CD4-positive, CD25-positive, alpha-beta regulatory T cell (primary cell): ENCODE measurements at regions not wholly inside any gene's neighbourhood (a gene's known extent, or its start where the extent isn't known, plus 50 kb on each side); places are given as distances from the start of the nearest gene placed in this dataset.
A peak's percentile ranks its signal among the peaks of the same experiment; 100 is the strongest.
"Not testable (repeated sequence)": the region's sequence is repeated elsewhere in the genome, so short reads cannot be mapped to it uniquely, and the experiment has no call there.

Source experiments
- ATAC-seq, 2 donors: fragments of 150-1000 bp; cut with Tn5 transposase; one replicate each; pipeline ENCODE4 v1.10.0; 2021; ENCODE audit warnings: low read depth in 2 of 2, moderate number of reproducible peaks in 2 of 2, moderate library complexity in 1 of 2
- DNase-seq, 3 donors: peaks; one replicate each; pipeline versions ENCODE4 v3.0.0 to v3.0.0-alpha.2; 2012 to 2022; ENCODE audit warnings: mixed read lengths in 1 of 3
- H3K27ac ChIP-seq: one replicate; pipeline ENCODE4 v1.7.0; 2013; ENCODE audit warnings: mild to moderate bottlenecking, low read length; ENCODE audit not compliant: insufficient read depth, poor library complexity, severe bottlenecking
- H3K27me3 ChIP-seq: one replicate; pipeline ENCODE4 v1.7.0; 2013; ENCODE audit warnings: low read length; ENCODE audit not compliant: control insufficient read depth, insufficient read depth
- H3K36me3 ChIP-seq: one replicate; pipeline ENCODE4 v1.7.0; 2013; ENCODE audit warnings: mild to moderate bottlenecking, low read length, moderate library complexity; ENCODE audit not compliant: control insufficient read depth, insufficient read depth
- H3K4me1 ChIP-seq: 2 replicates; pipeline ENCODE4 v1.7.0; 2013; ENCODE audit warnings: mild to moderate bottlenecking, low read length; ENCODE audit not compliant: insufficient read depth, control insufficient read depth, poor library complexity, severe bottlenecking
- H3K4me3 ChIP-seq: one replicate; pipeline ENCODE4 v1.7.0; 2013; ENCODE audit warnings: low read depth, mild to moderate bottlenecking, low read length, moderate library complexity
- H3K9me3 ChIP-seq, 2 experiments: 1 replicate in 1 of 2; 2 replicates in 1 of 2; pipeline ENCODE4 v1.7.0; 2013; ENCODE audit warnings: low read length in 2 of 2, mild to moderate bottlenecking in 1 of 2, moderate library complexity in 1 of 2; ENCODE audit not compliant: control insufficient read depth in 2 of 2
- H3K27ac Mint-ChIP-seq, 3 donors: one replicate each; pipeline ENCODE4 v1.8.0; 2020 to 2022; ENCODE audit warnings: mild to moderate bottlenecking in 3 of 3, mixed read lengths in 3 of 3, moderate library complexity in 2 of 3
- H3K27me3 Mint-ChIP-seq: one replicate; pipeline ENCODE4 v1.8.0; 2022; ENCODE audit warnings: mild to moderate bottlenecking, mixed read lengths
- H3K36me3 Mint-ChIP-seq: one replicate; pipeline ENCODE4 v1.8.0; 2020; ENCODE audit warnings: mixed read lengths
- H3K4me1 Mint-ChIP-seq, 4 donors: one replicate each; pipeline ENCODE4 v1.8.0; 2020 to 2022; ENCODE audit warnings: mixed read lengths in 4 of 4, mild to moderate bottlenecking in 1 of 4
- H3K4me3 Mint-ChIP-seq, 4 donors: one replicate each; pipeline ENCODE4 v1.8.0; 2020 to 2022; ENCODE audit warnings: mild to moderate bottlenecking in 4 of 4, mixed read lengths in 4 of 4, moderate library complexity in 3 of 4
- H3K9me3 Mint-ChIP-seq, 7 donors: one replicate each; pipeline ENCODE4 v1.8.0; 2020 to 2022; ENCODE audit warnings: mixed read lengths in 7 of 7, mild to moderate bottlenecking in 3 of 7, moderate library complexity in 2 of 7

GRCh38 chr7:130849604-130850003 lies 115.6 kb upstream of the KLF14 start:
- H3K4me1 ChIP-seq = no peaks in the 10 kb centered on the region
- Mint-ChIP-seq H3K27me3 (peaks cover 7% of the 10 kb centered on the region), H3K36me3 (peaks cover 7% of the 10 kb centered on the region), H3K4me1 (no peaks in the 10 kb centered on the region), H3K9me3 (no peaks in the 10 kb centered on the region), H3K27ac (no peak overlapping the region), H3K4me3 (no peak overlapping the region)
- no peak overlapping the region for H3K4me3 ChIP-seq
- no peaks in the 10 kb centered on the region for H3K9me3 ChIP-seq
- no peaks in the 10 kb centered on the region for H3K36me3 ChIP-seq
- peaks cover 2% of the 10 kb centered on the region for H3K27me3 ChIP-seq
- DNase-seq = no peak
- no peak for ATAC-seq
- no peak overlapping the region for H3K27ac ChIP-seq

DNA sequence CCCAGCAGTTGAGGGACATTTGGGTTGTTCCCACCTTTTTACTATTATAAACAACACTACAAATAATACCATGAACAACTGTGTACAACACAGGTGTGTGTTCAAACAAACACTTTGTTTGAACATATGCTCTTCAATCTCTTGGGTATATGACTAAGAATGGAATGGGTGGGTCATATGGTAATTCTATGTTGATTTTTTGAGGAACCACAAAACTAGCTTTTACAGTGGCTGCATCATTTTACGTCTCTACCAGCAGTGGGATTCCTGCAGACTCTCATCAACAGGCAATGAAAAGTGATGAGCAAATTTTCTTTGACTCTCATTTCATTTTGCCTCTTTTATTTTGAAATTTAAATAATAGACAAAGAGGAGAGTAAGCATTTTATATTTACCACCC lies 116.9 kb upstream of the KLF14 start:
- H3K27me3 ChIP-seq = no peaks in the 10 kb centered on the region
- peaks cover 14% of the 10 kb centered on the region for H3K36me3 Mint-ChIP-seq
- H3K9me3 Mint-ChIP-seq = peaks cover 0 to 10% (median 0%) of the 10 kb centered on the region in 7 donors
- no peaks in the 10 kb centered on the region for H3K4me1 Mint-ChIP-seq
- DNase-seq = no peak
- H3K4me3 ChIP-seq = no peak overlapping the region
- H3K9me3 ChIP-seq = peaks cover under 1 to 2% of the 10 kb centered on the region in 2 experiments
- no peak overlapping the region for H3K27ac ChIP-seq
- no peaks in the 10 kb centered on the region for H3K4me1 ChIP-seq
- H3K27me3 Mint-ChIP-seq = peaks cover 5% of the 10 kb centered on the region
- H3K4me3 Mint-ChIP-seq = no peak overlapping the region
- no peak overlapping the region for H3K27ac Mint-ChIP-seq
- no peak for ATAC-seq
- peaks cover 7% of the 10 kb centered on the region for H3K36me3 ChIP-seq

GRCh38 chr7:130852867-130853266 lies 118.9 kb upstream of the KLF14 start:
- H3K36me3 Mint-ChIP-seq = peaks cover 26% of the 10 kb centered on the region
- no peaks in the 10 kb centered on the region for H3K4me1 ChIP-seq
- no peak for DNase-seq
- no peaks in the 10 kb centered on the region for H3K27me3 ChIP-seq
- no peak overlapping the region for H3K27ac Mint-ChIP-seq
- no peak for ATAC-seq
- H3K9me3 ChIP-seq = peaks cover 19 to 21% of the 10 kb centered on the region in 2 experiments
- H3K27me3 Mint-ChIP-seq = no peaks in the 10 kb centered on the region
- no peak overlapping the region for H3K27ac ChIP-seq
- no peak overlapping the region for H3K4me3 ChIP-seq
- H3K4me3 Mint-ChIP-seq = no peak overlapping the region
- peaks cover 0 to 7% (median 0%) of the 10 kb centered on the region in 4 donors for H3K4me1 Mint-ChIP-seq
- peaks cover 22% of the 10 kb centered on the region for H3K36me3 ChIP-seq
- peaks cover 0 to 24% (median 10%) of the 10 kb centered on the region in 7 donors for H3K9me3 Mint-ChIP-seq

DNA sequence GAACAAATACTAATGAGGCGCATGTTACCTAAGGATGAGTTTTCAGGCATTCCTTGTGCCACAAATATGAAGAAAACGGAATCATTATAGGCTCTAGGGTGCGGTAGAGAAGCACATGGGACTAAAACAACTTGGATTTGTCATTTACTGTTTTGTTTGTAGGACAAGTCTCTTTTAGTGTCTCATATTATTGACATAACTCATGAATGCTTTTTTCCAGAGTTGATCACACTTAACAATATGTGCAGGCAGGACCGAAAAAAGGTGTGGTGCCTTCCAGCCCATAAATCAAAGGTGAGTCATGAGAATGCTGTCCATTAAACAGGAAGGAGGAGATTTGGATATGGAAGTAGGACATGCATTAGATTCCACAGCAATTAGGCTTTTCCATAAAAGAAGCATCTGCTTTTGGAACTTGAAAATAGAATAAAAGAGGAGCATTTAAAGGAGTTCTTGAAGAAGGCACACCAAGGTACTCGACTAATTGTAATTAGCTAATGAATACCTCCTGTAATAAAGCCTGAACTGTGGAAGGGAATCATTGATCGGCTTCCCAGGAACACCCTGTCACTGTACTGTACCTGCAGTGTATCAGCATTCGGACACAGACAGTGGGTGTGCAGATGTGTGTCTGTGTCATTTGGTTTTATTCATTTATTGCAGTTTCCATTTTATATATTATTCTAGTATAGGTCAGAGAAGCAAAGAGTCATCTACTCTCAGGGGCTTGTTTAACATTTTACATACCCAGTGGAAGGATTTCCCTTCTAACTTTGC lies 119.7 kb upstream of the KLF14 start:
- Histone ChIP-seq H3K27ac (no peak overlapping the region), H3K27me3 (no peaks in the 10 kb centered on the region), H3K4me1 (no peaks in the 10 kb centered on the region), H3K4me3 (no peak overlapping the region), H3K9me3 (peaks cover 24 to 27% of the 10 kb centered on the region in 2 experiments), H3K36me3 (peaks cover 22% of the 10 kb centered on the region)
- peaks cover 33% of the 10 kb centered on the region for H3K36me3 Mint-ChIP-seq
- peaks cover 0 to 32% (median 14%) of the 10 kb centered on the region in 7 donors for H3K9me3 Mint-ChIP-seq
- H3K4me3 Mint-ChIP-seq = no peak overlapping the region
- DNase-seq (no peak), ATAC-seq (no peak)
- no peaks in the 10 kb centered on the region for H3K27me3 Mint-ChIP-seq
- peaks cover 0 to 14% (median 0%) of the 10 kb centered on the region in 4 donors for H3K4me1 Mint-ChIP-seq
- H3K27ac Mint-ChIP-seq = no peak overlapping the region

GRCh38 chr7:130854481-130854880 lies 120.5 kb upstream of the KLF14 start:
- Mint-ChIP-seq H3K9me3 (peaks cover 0 to 40% (median 22%) of the 10 kb centered on the region in 7 donors), H3K4me1 (peaks cover 0 to 22% (median 0%) of the 10 kb centered on the region in 4 donors), H3K36me3 (peaks cover 41% of the 10 kb centered on the region), H3K4me3 (no peak overlapping the region), H3K27me3 (no peaks in the 10 kb centered on the region), H3K27ac (no peak overlapping the region)
- Histone ChIP-seq H3K4me3 (no peak overlapping the region), H3K36me3 (peaks cover 27% of the 10 kb centered on the region), H3K27me3 (no peaks in the 10 kb centered on the region), H3K4me1 (no peaks in the 10 kb centered on the region), H3K9me3 (peaks cover 32 to 33% of the 10 kb centered on the region in 2 experiments), H3K27ac (no peak overlapping the region)
- DNase-seq (no peak), ATAC-seq (no peak)

DNA sequence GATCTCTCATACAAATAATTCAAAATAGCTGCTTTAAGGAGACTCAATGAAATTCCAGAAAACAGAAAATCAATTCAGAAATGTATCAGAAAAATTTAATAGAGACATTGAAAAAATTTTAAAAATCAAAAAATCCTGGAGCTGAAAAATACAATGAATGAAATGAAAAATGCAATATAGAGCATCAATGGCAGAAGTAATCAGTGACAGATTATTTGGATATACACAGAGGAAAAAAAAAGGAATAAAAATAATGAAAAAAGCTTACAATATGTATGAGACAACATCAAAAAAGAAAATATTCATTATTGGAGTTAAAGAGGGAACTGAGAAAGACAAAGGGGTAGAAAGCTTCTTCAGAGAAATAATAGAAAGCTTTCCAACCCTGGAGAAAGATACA lies 122.9 kb upstream of the KLF14 start:
- no peak overlapping the region for H3K4me3 Mint-ChIP-seq
- H3K36me3 Mint-ChIP-seq = peaks cover 61% of the 10 kb centered on the region
- H3K27ac ChIP-seq = no peak overlapping the region
- no peak overlapping the region for H3K4me3 ChIP-seq
- ATAC-seq (no peak), DNase-seq (no peak)
- peaks cover 36% of the 10 kb centered on the region for H3K36me3 ChIP-seq
- H3K27ac Mint-ChIP-seq = no peak overlapping the region
- no peaks in the 10 kb centered on the region for H3K27me3 ChIP-seq
- peaks cover 4 to 62% (median 27%) of the 10 kb centered on the region in 7 donors for H3K9me3 Mint-ChIP-seq
- H3K27me3 Mint-ChIP-seq = no peaks in the 10 kb centered on the region
- peaks cover 37 to 52% of the 10 kb centered on the region in 2 experiments for H3K9me3 ChIP-seq
- no peaks in the 10 kb centered on the region for H3K4me1 ChIP-seq
- peaks cover 0 to 23% (median 0%) of the 10 kb centered on the region in 4 donors for H3K4me1 Mint-ChIP-seq

- not testable (repeated sequence) for H3K4me1 ChIP-seq, H3K27me3 ChIP-seq, ATAC-seq, H3K4me3 ChIP-seq, H3K27ac Mint-ChIP-seq, DNase-seq, H3K27me3 Mint-ChIP-seq, H3K27ac ChIP-seq
- peaks cover 55% of the 10 kb centered on the region for H3K36me3 ChIP-seq
- Mint-ChIP-seq H3K9me3 (peaks cover 5 to 57% (median 31%) of the 10 kb centered on the region in 7 donors), H3K4me1 (peaks cover 0 to 27% (median 2%) of the 10 kb centered on the region in 4 donors), H3K36me3 (peaks cover 83% of the 10 kb centered on the region), H3K4me3 (peak overlapping the region in 1 of 4 donors; percentile 24)
- H3K9me3 ChIP-seq = peaks cover 37 to 52% of the 10 kb centered on the region in 2 experiments
These were observed 126.8 kb upstream of the KLF14 start for GRCh38 chr7:130860832-130861231.
